ENCODE measurements at regions not wholly inside any gene's neighbourhood (a gene's known extent, or its start where the extent isn't known, plus 50 kb on each side); places are given as distances from the start of the nearest gene placed in this dataset.

- CTCF ChIA-PET, result no interaction called here
- no peak for DNase-seq
- intact Hi-C loops (cut with micrococcal nuclease; ENCODE audit: unreplicated experiment), result no loop called here
- no peaks in the 10 kb centered on the region for H3K27me3 Mint-ChIP-seq (ENCODE audit: unreplicated experiment)
- BruUV-seq (replicated peaks), result no TSS peak
- no peaks in the 10 kb centered on the region for H3K4me1 Mint-ChIP-seq (ENCODE audit: low read depth, unreplicated experiment)
- TF ChIP-seq CTCF (IDR thresholded peaks at IDR 0.05; ENCODE audit: unreplicated experiment), result no peak
- H3K36me3 Mint-ChIP-seq (ENCODE audit: insufficient read depth, unreplicated experiment), result no peaks in the 10 kb centered on the region
- no peak overlapping the region for H3K4me3 Mint-ChIP-seq (ENCODE audit: low read depth, unreplicated experiment)
- H3K27ac Mint-ChIP-seq (ENCODE audit: unreplicated experiment), result no peak overlapping the region
- no peaks in the 10 kb centered on the region for H3K9me3 Mint-ChIP-seq (ENCODE audit: low read depth, unreplicated experiment)
Measured at GRCh38 chr6:15102241-15102640, 143.6 kb upstream of the JARID2 start.

- Mint-ChIP-seq H3K27ac (ENCODE audit: unreplicated experiment) (no peak overlapping the region), H3K36me3 (ENCODE audit: insufficient read depth, unreplicated experiment) (no peaks in the 10 kb centered on the region), H3K4me1 (ENCODE audit: low read depth, unreplicated experiment) (no peaks in the 10 kb centered on the region), H3K4me3 (ENCODE audit: low read depth, unreplicated experiment) (no peak overlapping the region), H3K9me3 (ENCODE audit: low read depth, unreplicated experiment) (no peaks in the 10 kb centered on the region), H3K27me3 (ENCODE audit: unreplicated experiment) (no peaks in the 10 kb centered on the region)
- CTCF ChIA-PET, result no interaction called here
- no peak for DNase-seq
- no TSS peak for BruUV-seq (replicated peaks)
- intact Hi-C loops (cut with micrococcal nuclease; ENCODE audit: unreplicated experiment), result no loop called here
- TF ChIP-seq CTCF (IDR thresholded peaks at IDR 0.05; ENCODE audit: unreplicated experiment), result no peak
Measured at GRCh38 chr6:15106958-15107643, 138.8 kb upstream of the JARID2 start.

- intact Hi-C loops (cut with micrococcal nuclease; ENCODE audit: unreplicated experiment), result no loop called here
- no peaks in the 10 kb centered on the region for H3K4me1 Mint-ChIP-seq (ENCODE audit: low read depth, unreplicated experiment)
- no peaks in the 10 kb centered on the region for H3K36me3 Mint-ChIP-seq (ENCODE audit: insufficient read depth, unreplicated experiment)
- H3K9me3 Mint-ChIP-seq (ENCODE audit: low read depth, unreplicated experiment), result no peaks in the 10 kb centered on the region
- TF ChIP-seq CTCF (IDR thresholded peaks at IDR 0.05; ENCODE audit: unreplicated experiment), result no peak
- no peak overlapping the region for H3K27ac Mint-ChIP-seq (ENCODE audit: unreplicated experiment)
- H3K4me3 Mint-ChIP-seq (ENCODE audit: low read depth, unreplicated experiment), result no peak overlapping the region
- DNase-seq, result no peak
- H3K27me3 Mint-ChIP-seq (ENCODE audit: unreplicated experiment), result no peaks in the 10 kb centered on the region
- CTCF ChIA-PET, result interaction anchor here (1.2 kb wide), 1 partner anchor 10 kb away, joined by 3 read pairs; no protein-coding TSS in a partner anchor
- no TSS peak for BruUV-seq (replicated peaks)
Measured at GRCh38 chr6:15107644-15108382, 138.1 kb upstream of the JARID2 start.

GRCh38 chr6:15108383-15108715, 137.5 kb upstream of the JARID2 start:
- no TSS peak for BruUV-seq (replicated peaks)
- intact Hi-C loops (cut with micrococcal nuclease; ENCODE audit: unreplicated experiment), result no loop called here
- H3K9me3 Mint-ChIP-seq (ENCODE audit: low read depth, unreplicated experiment), result no peaks in the 10 kb centered on the region
- CTCF ChIA-PET, result interaction anchor here (1.2 kb wide), 1 partner anchor 10 kb away, joined by 3 read pairs; no protein-coding TSS in a partner anchor
- no peaks in the 10 kb centered on the region for H3K4me1 Mint-ChIP-seq (ENCODE audit: low read depth, unreplicated experiment)
- no peak overlapping the region for H3K27ac Mint-ChIP-seq (ENCODE audit: unreplicated experiment)
- TF ChIP-seq CTCF (IDR thresholded peaks at IDR 0.05; ENCODE audit: unreplicated experiment), result no peak
- H3K27me3 Mint-ChIP-seq (ENCODE audit: unreplicated experiment), result no peaks in the 10 kb centered on the region
- no peaks in the 10 kb centered on the region for H3K36me3 Mint-ChIP-seq (ENCODE audit: insufficient read depth, unreplicated experiment)
- H3K4me3 Mint-ChIP-seq (ENCODE audit: low read depth, unreplicated experiment), result no peak overlapping the region
- DNase-seq, result no peak
